Kasumi-1 (cell line): ENCODE measurements at regions not wholly inside any gene's neighbourhood (a gene's known extent, or its start where the extent isn't known, plus 50 kb on each side); places are given as distances from the start of the nearest gene placed in this dataset.

Experiments
- DNase-seq, 2 experiments: peaks; one replicate each; lab custom pipeline; 2025; lab: John Stamatoyannopoulos, UW

DNA sequence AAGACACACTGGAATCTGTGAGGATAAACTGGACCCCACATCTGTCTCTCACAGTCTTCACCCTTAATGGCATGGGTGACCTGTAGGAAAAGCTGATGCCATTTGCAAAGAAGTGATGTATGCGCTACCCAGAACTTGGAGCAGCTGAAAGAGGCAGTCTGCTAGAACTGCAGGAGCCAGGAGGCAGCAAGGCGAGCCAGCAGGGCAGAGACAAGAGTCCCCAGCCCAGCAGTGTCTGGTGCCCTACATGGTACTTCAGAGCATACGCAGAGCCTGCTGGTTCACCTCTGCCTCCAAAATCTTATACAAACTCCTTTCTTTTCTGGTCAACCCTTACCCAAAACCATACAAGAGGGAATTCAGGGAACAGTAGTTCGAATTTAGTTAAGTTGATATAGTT lies 683.1 kb upstream of the RAB6C start:
- no peak for DNase-seq

DNA sequence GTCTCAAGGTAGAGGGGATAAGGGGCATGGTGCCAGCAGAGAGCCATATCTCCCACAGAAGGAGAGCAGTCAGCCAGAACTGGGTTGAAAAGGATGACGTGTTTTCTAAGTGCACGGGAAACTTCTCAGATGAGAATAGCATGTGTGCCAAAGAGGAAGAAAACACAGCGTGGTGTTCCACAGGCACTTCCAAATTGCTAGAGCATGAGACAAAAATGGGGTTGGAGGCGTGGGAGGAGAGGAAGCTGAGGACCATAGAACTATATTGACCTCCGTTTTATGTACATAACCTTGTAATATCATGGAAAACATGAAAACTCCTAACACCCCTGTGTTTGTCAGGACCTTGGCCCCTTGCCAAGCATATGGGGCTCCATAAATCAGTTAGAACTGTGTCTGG lies 682.7 kb upstream of the RAB6C start:
- DNase-seq, result no peak

DNA sequence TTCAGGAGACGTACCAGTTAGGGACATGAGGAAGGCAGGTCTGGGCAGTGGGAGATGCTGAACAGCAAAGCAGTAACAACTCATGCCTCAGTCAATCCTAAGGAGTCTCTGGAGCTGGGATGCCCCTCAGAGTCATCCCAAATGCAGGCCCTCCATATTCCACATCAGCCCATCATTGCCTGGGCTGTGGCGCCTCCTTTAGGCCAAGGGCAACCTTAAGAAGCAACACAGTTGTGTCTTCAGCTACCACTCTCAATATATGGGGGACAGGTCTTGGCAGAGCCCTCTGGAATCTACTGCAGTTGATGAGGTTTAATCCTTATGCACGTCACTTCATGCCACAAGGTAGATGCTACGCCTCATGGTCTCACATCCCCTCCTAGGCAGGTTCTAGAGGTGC lies 682.0 kb upstream of the RAB6C start:
- no peak for DNase-seq

DNA sequence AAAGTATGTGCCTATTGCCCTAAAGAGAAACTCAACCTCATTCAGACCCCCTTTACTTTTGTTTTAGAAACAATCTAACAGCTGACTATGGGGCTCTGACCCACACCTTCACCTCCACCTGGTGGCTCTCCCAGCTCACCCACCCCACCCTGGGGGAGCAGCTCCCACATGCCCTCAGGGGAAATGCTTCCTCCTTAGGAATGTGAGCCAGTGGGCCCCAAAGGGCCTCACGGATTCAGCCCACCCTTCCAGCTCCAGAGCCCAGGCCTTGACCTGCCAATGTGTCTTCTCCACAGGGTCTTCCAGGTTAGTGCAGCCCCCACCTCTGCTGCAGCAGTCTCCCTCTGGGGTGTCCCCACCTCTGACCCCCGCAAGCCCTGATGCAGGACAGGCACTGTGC lies 680.1 kb upstream of the RAB6C start:
- no peak for DNase-seq

DNA sequence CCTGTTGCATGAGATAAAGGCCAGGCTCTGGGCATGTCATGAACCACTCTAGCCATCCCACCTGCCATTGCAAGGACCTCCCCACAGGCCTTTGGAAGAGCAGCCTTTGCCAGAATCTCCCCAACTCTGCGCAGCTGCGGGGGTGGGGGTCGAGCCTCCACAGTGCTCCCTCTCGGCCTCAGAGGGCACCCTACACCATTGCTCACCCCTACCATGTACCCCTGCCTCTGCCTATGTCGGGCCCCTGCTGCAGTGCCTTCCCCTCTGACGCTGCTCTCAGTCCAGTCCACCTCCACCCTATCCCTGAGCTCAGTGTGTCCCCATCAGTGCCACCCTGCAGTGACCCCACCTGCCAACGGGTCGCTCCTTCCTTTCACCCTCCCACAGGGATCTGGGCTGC lies 679.7 kb upstream of the RAB6C start:
- DNase-seq, result no peak

DNA sequence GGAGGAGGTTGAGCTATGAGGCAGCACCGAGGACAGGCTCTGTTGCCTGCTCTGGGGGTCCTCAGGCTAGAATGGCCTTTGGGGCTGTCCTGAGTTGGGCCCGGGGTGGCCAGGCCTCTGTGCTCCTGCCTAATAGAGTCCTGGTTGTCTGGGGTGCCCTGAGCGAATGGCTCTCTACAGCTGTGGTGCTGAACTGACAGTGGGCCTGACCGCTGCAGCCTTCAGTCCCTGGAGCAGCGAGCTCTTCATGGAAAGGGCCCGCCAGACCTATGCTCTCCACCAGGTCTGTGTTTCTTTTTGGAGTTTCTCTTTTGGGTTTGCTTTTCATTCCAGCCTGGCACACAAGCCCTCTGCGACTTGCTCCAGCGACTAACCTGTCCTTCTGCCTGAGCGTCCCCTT lies 679.0 kb upstream of the RAB6C start:
- no peak for DNase-seq

- DNase-seq, result no peak
Measured at GRCh38 chr2:129301431-129301913, 678.0 kb upstream of the RAB6C start.

DNA sequence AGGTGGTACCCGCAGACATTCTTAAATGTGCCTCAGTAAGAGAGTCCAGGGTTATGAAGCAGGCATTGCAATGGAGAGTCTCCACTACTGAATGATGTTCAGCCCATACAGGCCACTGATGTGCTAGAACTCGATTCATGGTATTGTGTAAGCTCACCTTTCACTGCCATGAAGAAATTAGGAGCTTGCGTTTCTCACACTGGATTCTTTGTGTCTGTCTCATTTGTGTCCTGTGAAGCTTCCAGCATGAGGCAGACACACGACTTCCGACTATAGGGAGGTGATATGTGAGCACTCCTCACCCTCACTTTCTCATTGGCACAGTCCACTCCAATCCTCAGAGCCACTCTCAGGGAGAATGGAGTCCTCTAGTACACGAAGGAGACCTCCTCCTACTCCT lies 677.4 kb upstream of the RAB6C start:
- no peak for DNase-seq

GRCh38 chr2:129302561-129303183 lies 676.8 kb upstream of the RAB6C start:
- no peak for DNase-seq

- DNase-seq, result no peak
Measured at GRCh38 chr2:129314120-129314519, 665.3 kb upstream of the RAB6C start.

DNA sequence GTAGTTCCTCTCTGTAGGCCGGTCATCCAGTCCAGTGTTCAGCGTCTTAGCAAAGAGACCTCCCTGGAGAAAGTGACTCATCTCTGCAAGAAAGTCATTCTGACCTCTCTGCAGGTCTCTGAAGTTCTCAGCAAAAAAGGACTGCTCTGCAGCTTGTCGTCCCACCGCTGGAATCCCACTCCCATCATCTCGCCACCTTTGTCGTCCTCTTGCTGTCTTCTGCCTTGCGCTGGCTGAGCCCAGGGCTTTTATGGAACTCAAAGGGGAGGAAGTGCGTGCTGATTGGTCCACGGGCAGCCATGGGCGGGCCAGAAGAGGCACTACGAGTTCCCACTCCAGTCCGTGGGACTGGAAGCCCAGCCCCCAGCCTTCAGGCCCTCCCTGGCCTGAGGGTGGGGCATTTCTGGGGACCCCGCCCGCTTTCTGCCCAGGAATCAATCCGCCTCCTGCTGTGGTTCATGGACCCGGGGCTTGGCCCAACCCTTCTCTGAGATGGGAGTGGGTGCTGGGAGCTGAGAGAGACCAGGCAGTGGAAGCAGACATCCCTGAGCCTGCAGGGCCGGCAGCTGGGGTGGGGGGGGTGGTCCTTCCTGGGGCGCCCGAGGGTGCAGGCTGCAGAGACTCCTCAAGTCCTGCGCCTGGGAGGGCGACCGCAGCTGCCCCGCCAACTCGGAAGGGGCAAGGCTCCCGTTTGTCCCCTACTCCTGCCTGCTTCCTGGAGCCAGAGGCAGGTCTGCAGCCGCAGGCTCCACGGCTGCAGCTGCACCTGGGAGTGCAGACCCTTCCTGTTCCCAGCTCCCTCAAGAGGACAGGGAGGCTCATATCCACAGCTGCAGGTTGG lies 660.7 kb upstream of the RAB6C start:
- DNase-seq, result no peak

- DNase-seq, result no peak
Measured at GRCh38 chr2:129319422-129319717, 660.1 kb upstream of the RAB6C start.

DNA sequence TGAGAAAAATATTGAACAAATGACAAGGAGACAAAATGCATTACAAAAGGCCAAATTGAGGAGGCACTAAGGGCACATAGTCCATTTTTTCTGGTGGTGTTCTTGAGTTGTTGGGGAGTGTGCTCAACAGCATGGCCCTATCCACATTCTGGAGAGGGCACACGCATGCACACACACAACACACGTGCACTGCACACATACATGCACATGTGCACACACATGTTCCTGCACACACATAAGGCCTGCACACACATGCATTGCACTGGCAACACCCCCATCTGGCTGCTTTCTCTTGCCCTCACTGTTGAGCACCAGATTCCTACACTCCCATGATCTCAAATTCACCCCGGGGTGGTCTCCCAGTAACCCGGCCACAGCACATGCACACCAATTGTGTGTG lies 659.2 kb upstream of the RAB6C start:
- DNase-seq, result no peak

DNA sequence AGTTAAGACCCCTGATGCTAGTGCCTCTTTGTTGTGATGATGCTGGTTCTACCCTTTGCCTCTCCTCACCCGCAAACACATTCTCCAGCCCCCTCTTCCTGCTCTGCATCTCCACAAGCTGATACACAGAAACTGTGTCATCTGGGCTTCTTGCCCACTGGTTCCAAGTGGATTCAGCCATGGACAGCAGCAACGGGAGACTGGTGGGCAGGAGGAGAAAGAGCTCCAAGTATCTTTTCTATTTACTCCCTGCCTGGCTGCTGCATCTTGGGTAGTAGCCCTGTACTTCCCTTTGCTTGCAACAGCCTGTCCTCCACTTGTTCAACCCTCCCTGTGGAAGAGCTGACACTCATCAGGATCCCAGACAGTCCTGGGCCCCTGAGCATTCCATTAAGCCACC lies 655.1 kb upstream of the RAB6C start:
- no peak for DNase-seq

- DNase-seq, result no peak
Measured at GRCh38 chr2:129325151-129325550, 654.3 kb upstream of the RAB6C start.

DNA sequence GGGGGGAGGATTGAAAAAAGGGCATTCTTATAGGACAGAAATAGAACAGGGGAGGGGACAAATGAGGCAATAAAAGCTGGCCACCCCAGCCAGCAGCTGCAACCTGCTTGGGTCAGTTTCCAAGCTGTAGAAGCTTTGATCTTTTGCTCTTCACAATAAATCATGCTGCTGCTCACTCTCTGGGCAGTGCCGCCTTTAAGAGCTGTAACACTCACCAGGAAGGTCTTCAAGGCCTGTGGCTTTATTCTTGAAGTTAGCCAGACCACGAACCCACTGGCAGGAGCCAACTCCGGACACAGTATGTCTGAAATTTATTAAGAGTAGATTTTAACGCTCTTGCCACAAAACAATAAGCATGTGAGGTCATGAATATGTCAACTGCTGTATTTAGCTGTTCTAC lies 649.9 kb upstream of the RAB6C start:
- no peak for DNase-seq

- DNase-seq, result no peak
Measured at GRCh38 chr2:129330504-129330903, 649.0 kb upstream of the RAB6C start.

DNA sequence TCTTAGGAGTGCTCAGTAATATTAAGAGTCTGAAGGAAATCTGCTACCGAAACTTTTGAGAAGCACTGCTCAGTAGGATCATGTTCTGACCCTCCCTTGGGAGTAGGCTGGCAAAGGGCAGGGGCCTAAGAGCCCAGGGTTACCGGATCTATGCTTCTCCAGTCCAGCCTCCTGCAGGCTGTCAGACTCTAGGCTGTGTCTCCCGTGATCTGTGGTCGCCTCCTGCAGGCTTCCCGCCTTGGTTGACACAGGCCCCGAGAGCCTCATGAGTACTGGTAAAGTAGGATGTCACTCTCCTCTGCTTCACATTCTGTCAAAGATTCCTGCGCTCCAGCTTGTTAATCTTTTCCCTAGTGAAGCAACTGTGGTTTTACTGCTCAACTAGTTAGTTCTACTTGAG lies 647.8 kb upstream of the RAB6C start:
- DNase-seq, result no peak

- no peak for DNase-seq
Measured at GRCh38 chr2:129334128-129334527, 645.3 kb upstream of the RAB6C start.

- no peak for DNase-seq
Measured at GRCh38 chr2:129334696-129335410, 644.6 kb upstream of the RAB6C start.

DNA sequence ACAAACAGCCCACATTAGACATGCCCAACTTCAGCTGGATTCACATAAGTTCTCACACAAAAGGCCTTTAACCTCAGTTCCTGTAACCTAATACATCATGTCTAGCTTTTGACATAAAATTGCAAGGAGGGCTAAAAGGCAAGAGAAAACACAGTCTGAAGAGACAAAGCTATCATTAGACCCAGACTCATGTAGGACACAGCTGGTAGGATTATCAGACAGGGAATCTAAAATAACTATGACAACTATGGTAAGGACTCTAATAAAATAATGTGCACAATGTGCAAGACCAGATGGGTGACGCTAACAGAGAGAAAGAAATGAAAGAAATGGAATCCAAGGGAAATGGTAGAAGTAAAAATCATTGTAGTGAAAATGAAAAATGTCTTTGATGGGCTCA lies 643.2 kb upstream of the RAB6C start:
- no peak for DNase-seq

DNA sequence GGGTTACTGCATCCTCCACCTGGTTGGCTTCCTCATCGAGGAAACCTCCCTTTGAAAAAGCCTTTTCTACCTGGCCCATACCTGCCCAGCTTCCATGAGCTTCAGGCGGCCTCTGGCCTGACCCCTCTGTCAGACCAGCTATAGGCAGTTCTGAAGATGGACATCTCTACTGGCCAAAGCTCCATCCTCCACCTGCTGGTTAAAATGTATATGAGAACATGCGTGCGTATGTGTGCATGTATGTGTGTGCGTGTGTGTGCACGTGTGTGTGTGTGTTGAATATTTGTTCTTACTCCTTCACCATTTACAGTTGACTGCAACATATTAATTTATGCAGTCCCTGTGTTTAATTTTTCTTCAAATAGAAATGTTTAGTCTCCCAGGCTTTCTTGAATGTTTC lies 642.4 kb upstream of the RAB6C start:
- no peak for DNase-seq

DNA sequence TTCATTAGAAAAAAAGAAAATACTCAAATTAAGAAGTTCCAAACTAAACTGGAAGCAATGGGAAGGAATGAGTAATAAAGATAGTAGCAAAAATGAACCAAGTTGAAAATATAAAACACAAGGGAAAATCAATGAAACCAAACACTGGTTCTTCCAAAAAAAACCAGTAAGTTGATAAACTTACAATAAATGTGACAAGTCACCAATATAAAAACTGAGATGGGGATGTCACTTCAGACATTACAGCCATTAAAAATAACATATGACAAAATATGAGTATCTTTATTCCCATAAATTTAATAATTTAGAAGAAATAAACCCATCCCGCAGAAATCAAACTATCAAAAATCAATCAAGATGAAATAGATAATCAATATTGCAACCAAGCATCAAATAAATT lies 633.9 kb upstream of the RAB6C start:
- no peak for DNase-seq
